Left lung (tissue), 4 donors: ENCODE measurements at regions not wholly inside any gene's neighbourhood (a gene's known extent, or its start where the extent isn't known, plus 50 kb on each side); places are given as distances from the start of the nearest gene placed in this dataset.

Experiments
- ATAC-seq: fragments of 200-7000 bp; cut with Tn5 transposase; one replicate; pipeline ENCODE4 v1.9.1; 2020; ENCODE audit warnings: moderate library complexity
- DNase-seq, 4 donors: peaks; one replicate each; pipeline ENCODE4 v3.0.0-alpha.2; 2013 to 2020
- H3K27ac ChIP-seq, 2 donors: fragments of 200-600 bp; sonication (generic) in 1 of 2; one replicate each; pipeline versions ENCODE4 v1.5.0 to v1.8.0; 2020 to 2021
- H3K27me3 ChIP-seq, 2 donors: fragments of 200-600 bp; sonication (generic) in 1 of 2; one replicate each; pipeline versions ENCODE4 v1.5.0 to v1.8.0; 2020 to 2021
- H3K36me3 ChIP-seq, 2 donors: fragments of 200-600 bp; sonication (generic) in 1 of 2; one replicate each; pipeline versions ENCODE4 v1.5.0 to v1.8.0; 2020 to 2021
- H3K4me1 ChIP-seq, 2 donors: fragments of 200-600 bp; one replicate each; pipeline ENCODE4 v1.8.0; 2021
- H3K4me3 ChIP-seq, 2 donors: fragments of 200-600 bp; sonication (generic) in 1 of 2; one replicate each; pipeline versions ENCODE4 v1.5.0 to v1.8.0; 2020 to 2021; ENCODE audit warnings: mild to moderate bottlenecking in 1 of 2
- H3K9me3 ChIP-seq, 2 donors: fragments of 200-600 bp; sonication (generic) in 1 of 2; one replicate each; pipeline versions ENCODE4 v1.5.0 to v1.8.0; 2020 to 2021
- intact Hi-C, 2 donors: fragments of 100-400 bp; cut with DNase I; formaldehyde crosslinking; loops; one replicate each; pipeline versions ENCODE4 v1.11.2 to v1.14.2; 2022
- TF ChIP-seq, protein P1 (sequence below), 2 donors: fragments of 200-600 bp; sonication (generic) in 1 of 2; IDR thresholded peaks; one replicate each; pipeline versions ENCODE4 v1.5.0 to v1.8.0; 2021; ENCODE audit warnings: antibody characterized with exemption in 2 of 2
- donor health status: DM: no; HTN: yes; CAD: no.
- donor health status: DM: no; HTN: no; CAD: no.

DNA sequence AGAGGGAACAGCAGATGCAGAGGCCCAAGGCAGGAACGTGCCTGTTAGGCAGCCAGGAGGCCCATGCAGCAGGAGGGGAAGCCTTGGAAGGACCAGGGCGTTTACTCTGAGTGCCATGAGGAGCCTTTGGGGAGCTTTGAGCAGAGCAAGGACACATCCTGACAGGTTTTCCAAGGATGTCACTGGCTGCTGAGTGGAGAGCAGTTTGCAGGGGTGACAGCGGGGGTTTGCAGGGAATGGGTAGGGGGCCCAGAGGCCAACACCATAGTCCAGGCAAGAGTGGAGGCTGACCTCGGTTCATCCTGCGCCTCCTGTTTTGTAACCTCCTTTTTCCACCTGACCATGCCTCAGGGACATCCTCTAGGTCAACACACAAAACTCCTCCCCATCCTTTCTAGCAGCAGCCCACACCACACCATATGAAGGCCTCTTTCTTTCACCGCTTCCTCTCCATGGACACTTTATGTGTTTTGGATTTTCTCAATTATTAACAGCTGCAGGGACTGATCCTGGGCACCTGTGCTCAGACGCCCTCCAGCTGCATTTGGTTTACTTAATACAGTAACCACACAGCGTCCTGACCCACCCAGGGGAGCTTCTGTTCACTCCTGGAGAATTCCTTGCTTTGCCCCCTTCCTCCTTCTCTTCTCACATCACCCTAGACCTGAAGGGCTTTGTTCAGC is 528.5 kb downstream of the MATN1 start:
- H3K27me3 ChIP-seq = peaks cover 0 to 9% of the 10 kb centered on the region in 2 donors
- H3K4me3 ChIP-seq = no peak overlapping the region
- no peak for DNase-seq
- H3K4me1 ChIP-seq = peaks cover 10 to 12% of the 10 kb centered on the region in 2 donors
- intact Hi-C loops = no loop called here
- H3K36me3 ChIP-seq = no peaks in the 10 kb centered on the region
- no peak overlapping the region for H3K27ac ChIP-seq
- ATAC-seq = no peak
- TF ChIP-seq, protein P1, sequence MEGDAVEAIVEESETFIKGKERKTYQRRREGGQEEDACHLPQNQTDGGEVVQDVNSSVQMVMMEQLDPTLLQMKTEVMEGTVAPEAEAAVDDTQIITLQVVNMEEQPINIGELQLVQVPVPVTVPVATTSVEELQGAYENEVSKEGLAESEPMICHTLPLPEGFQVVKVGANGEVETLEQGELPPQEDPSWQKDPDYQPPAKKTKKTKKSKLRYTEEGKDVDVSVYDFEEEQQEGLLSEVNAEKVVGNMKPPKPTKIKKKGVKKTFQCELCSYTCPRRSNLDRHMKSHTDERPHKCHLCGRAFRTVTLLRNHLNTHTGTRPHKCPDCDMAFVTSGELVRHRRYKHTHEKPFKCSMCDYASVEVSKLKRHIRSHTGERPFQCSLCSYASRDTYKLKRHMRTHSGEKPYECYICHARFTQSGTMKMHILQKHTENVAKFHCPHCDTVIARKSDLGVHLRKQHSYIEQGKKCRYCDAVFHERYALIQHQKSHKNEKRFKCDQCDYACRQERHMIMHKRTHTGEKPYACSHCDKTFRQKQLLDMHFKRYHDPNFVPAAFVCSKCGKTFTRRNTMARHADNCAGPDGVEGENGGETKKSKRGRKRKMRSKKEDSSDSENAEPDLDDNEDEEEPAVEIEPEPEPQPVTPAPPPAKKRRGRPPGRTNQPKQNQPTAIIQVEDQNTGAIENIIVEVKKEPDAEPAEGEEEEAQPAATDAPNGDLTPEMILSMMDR (IDR thresholded peaks at IDR 0.05) = no peak
- H3K9me3 ChIP-seq = no peaks in the 10 kb centered on the region

DNA sequence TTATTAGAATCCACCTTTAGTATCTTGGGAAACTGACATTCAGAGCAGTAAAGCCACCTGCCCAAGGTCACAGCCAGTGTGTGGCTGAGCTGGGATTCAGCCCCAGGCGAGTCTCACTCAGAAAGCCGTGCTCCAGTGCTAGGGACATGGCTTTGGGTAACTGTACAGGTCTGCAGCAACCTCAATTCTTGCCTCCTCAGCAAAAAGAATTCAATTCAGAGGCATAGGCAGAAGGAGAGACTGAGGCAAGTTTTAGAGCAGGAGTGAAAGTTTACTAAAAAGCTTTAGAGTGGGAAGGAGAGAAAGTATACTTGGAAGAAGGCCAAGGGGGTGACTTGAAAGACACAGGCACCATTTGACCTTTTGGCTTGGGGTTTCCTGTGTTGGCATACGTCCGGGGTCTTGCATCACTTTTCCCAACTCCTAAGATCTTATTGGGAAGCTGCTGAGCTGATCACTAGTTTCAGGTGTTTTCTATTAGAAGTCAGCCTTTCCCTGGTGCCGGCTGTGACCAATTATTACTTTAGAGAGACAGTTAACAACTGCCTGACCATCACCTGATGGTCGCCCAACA is 529.3 kb downstream of the MATN1 start:
- peaks cover 0 to 9% of the 10 kb centered on the region in 2 donors for H3K27me3 ChIP-seq
- intact Hi-C loops = no loop called here
- ATAC-seq (no peak), DNase-seq (no peak)
- H3K36me3 ChIP-seq = no peaks in the 10 kb centered on the region
- H3K27ac ChIP-seq = no peak overlapping the region
- no peaks in the 10 kb centered on the region for H3K9me3 ChIP-seq
- no peak overlapping the region for H3K4me3 ChIP-seq
- TF ChIP-seq, protein P1 (IDR thresholded peaks at IDR 0.05) = no peak
- H3K4me1 ChIP-seq = peaks cover 10 to 12% of the 10 kb centered on the region in 2 donors

DNA sequence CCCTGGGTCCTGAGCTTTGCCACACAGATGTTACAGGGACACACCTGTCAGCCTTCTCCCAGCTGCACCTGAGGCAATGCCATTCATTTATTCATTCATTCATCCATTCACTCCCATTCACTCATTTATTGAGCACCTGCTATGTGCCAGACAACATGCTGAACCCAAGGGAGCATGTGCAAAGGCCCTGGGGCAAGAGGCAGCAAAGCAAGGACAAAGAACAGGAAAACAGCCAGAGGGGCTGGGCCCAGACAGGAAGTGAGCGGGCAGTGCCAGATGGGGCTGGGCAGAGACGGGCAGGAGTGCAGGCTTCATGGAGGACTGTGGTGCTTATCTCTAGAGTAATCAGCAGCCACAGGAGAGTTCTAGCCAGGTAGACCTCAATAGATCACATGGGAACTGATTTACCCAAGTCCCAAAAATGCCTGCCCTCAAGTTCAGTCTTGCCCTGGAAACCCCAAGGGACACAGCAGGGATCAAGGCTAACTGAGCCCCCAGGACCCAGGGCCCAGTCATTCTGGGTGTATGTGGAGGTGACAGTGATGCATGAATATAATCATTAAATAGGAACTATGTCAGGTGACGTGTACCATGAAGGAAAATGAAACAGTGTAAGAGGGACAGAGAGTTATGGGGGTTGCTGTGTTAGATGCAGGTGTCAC is 530.3 kb downstream of the MATN1 start:
- Histone ChIP-seq H3K27me3 (peaks cover 0 to 9% of the 10 kb centered on the region in 2 donors), H3K4me3 (no peak overlapping the region), H3K27ac (no peak overlapping the region), H3K9me3 (no peaks in the 10 kb centered on the region), H3K4me1 (peaks cover 10 to 12% of the 10 kb centered on the region in 2 donors), H3K36me3 (no peaks in the 10 kb centered on the region)
- TF ChIP-seq, protein P1 (IDR thresholded peaks at IDR 0.05) = no peak
- intact Hi-C loops = no loop called here
- DNase-seq (no peak), ATAC-seq (no peak)

DNA sequence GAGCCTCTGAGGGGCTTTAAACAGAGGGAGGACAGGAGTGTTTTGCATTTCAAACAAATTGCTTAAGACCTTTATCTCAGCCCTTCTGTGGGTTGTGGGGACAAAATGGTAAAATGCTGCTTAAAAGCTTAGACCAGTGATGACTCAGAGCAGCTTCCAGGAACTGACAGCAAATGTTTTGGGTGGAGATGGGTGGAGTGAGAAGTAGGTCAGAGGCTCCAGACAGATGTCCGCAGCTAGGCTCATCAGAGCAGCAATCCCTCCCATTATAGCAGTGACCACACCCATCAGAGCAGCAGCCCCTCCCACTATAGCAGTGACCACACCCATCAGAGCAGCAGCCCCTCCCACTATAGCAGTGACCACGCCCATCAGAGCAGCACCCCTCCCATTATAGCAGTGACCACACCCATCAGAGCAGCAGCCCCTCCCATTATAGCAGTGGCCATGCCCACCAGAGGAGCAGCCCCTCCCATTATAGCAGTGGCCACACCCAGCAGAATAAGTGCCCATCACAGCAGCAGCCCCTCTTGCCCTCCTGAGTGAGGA is 532.2 kb downstream of the MATN1 start:
- ATAC-seq (peak; percentile 82), DNase-seq (peak in 1 of 4 donors; percentile 48)
- Histone ChIP-seq H3K9me3 (no peaks in the 10 kb centered on the region), H3K4me3 (no peak overlapping the region), H3K36me3 (no peaks in the 10 kb centered on the region), H3K27ac (peak overlapping the region; percentile 33 to 63), H3K4me1 (peaks cover 8 to 10% of the 10 kb centered on the region in 2 donors), H3K27me3 (peaks cover 0 to 6% of the 10 kb centered on the region in 2 donors)
- TF ChIP-seq, protein P1 (IDR thresholded peaks at IDR 0.05) = no peak
- intact Hi-C loops = no loop called here
